GM21360 (cell line): ENCODE measurements at regions not wholly inside any gene's neighbourhood (a gene's known extent, or its start where the extent isn't known, plus 50 kb on each side); places are given as distances from the start of the nearest gene placed in this dataset.

ENCODE experiments used
- ATAC-seq: cut with Tn5 transposase; IDR thresholded peaks from one replicate; pipeline ENCODE4 v1.9.1; 2021; ENCODE audit warnings: mild to moderate bottlenecking, moderate library complexity; ENCODE audit not compliant: unreplicated experiment

DNA sequence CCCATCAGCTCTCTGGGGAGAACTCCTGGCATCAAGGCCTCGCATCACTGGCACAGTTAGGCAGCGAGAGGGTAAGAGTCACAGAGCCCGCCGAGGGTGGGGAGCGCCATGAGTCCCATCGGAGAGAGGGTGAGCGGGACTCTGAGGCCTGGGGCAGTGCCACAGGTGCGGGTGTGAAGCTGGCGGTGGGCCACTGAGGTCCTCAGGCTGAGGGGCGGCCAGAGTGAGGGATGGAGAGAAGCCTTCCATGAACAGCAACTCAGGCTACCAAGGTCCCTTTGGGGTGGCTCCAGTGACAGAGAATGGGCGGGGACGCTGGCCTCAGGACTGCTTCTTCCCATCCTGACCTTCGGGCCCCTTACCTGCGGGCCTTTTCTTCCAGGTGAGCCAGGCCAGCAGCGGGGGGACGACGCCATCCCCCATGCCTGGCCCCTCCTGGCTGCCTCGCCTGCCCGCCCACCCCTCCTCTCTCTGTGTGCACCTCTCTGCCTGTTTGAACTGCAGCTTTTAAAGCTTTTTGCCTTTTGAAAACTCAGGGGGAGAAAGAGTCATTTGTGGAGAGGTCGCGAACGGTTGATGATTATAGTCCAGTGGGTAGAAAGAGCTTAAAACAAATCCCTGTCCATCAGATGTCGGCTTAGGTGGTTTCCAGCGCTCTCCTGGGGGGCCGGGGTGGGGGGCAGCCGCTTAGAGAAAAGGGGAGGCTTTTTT is 149.3 kb upstream of the GSE1 start:
- ATAC-seq: no peak

DNA sequence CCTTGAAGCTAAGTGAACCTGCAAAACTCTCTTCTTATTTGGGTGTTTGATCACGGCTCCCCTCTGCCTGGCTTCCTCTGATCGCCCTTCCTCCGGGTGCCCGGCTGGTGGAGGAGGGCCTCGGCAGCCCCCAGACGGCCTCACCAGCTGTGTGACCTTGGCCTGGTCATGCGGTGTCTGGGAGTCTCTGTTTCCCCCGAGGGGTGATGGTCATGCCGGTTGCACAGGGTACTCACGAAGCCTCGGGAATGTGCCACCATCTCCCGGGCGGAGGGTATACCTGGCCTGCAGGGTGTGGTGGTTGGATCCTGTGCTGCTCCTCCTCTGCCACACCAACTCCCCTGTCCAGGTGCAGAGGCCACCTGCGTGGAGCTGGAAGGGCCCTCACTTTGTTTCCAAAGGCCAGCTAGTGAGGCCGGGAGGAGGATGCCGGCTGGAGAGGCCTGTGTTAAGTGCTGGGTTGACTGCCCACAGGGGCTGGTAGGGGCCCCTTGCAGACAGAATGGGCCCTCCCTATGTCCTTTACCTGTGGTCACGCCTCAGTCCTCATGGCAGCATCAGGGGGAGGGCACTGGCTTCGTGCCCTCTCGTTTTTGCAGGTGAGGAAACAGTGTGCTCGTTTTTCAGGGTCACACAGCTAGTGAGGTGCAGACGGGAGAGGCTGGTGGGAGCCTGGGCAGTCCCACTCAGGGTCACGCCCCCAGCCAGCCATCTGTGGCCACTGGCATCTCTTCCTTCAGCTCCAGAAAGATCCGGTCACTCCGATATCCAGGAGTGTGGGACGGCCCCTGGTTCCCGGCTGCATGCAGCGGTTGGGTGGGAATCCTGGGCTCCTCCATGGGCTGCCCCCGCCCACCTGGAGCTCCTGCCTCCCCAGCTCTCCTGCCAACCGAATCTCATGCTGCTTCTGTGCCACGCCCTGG is 148.5 kb upstream of the GSE1 start:
- ATAC-seq: no peak

DNA sequence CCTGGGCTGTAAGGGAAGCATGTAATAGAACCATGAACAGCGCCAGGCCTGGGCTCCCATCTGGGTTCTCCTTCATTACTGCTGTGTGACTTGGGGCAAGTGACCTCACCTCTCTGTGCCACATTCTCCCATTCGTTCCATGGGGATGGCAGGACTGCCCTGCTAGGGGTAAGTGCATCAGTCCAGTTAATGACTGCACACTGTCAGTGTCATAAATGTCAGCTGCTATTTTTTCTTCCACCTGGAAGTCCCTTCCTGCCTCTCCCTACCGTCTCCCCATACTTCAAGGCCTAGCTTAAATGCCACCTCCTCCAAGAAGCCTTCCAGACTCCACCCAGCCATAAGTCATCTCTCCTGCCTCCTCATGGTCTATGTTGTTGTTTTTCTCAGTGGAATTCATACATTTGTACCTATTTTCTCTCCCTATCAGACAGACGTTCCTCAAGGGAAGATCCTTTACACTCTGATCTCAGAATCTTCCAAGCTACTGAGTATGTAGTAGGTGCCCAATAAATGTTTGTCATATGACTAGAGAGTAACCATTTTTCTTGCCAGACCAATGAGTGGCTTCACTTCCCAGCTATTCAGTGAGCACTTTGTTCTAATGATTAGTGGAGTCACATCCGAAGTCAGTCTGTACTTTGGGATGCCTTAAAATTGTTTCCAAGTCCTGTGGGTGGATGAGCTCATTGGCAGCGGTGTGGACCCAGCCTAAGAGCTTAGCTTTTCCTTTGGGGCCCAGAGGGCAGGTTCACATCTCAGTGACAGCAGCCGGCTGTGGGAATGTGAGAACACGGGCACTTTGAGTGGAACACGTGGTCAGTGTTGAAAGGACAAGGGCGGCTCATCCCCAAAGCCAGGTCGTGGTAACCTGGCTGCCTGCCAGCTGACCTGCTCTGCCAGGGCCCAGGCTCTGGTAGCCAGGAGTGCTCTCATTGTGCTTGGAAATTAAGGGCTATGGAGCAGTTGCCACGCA is 147.5 kb upstream of the GSE1 start:
- ATAC-seq: no peak

DNA sequence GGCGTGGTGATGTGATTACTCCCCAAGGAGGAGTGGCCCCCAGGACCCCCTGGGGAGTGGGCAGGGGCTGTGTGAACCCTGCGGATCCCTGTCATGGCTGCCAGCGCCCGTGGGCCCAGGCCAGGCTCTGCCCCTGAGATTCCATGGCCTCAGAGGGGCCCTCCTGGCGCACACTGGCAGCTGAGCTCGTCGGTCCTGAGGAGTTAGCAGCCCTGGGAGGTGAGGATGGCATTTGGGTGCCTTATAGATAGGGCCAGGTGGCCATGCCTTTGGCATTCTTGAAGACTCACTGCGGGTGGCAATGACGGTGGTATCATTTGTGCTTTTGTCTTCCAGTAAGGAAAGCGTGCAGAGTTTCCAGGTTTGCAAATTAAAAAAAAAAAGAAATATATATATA is 146.8 kb upstream of the GSE1 start:
- ATAC-seq: no peak

DNA sequence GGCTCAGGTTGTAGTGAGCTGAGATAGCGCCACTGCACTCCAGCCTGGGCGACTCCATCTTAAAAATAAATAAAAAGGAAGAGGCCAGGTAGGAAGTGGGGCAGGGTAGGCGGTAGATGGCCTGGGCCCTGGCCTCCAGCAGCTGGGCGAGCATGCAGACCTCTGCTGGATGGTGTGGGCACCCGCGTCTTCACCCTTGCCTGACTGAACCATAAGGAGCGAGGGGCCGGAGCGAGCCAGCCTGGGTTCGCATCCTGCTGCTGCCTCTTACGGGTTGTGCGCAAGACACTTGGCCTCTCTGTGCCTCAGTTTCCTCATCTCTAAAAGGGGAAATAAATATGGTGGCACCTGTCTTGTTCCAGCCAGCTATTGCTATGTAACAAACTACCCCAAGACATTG is 146.1 kb upstream of the GSE1 start:
- ATAC-seq: no peak

DNA sequence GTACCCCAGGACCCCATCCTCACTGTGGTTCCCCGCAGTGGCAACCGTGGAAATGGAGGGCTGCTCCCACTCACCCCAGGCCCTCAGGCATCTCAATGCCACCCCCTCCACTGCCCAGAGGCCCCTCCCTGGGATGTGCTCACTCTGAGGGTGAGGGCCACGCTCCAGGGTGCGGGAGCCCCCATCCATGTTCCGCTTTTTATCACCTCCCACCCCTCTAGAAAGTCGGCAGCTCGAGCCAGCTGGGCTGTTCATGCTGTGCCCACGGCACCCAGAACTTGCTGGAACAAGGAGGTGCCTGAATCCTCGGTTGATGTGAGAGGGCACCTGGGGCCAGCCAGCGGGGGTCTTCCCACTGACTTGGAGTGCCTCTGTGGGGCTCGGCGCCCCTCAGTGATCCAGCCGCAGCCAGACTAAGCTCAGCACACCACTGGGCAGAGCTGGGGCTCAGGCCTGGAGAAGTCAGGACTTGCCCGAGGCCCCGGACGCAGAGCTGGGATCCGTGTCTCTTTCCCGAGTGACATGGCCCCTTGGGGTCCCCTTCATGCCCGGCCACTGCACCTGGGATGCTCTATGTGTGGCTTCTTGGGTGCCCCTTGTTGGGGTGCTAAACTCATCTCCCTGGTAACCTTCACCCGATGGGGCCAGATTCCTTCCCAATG is 143.1 kb upstream of the GSE1 start:
- ATAC-seq: no peak

DNA sequence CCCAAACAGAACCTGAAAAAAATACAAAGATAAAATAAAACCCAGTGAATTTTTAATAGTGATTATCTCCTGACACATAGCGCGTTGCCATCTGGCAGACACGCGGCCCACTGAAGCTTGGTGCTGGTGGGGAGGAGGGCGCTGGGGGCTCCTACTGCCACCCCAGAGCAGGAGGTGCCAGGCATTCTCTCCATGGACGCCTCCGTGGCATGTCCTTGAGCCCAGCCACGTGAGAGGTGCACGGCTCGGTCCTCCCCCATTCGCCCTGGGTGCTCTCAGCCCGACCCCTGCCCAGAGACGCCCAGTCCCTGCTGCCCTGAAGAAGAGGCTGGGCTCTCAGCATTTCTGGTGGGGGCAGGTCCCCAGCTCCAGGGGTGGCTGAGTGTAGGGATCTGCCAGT is 142.2 kb upstream of the GSE1 start:
- no peak for ATAC-seq

DNA sequence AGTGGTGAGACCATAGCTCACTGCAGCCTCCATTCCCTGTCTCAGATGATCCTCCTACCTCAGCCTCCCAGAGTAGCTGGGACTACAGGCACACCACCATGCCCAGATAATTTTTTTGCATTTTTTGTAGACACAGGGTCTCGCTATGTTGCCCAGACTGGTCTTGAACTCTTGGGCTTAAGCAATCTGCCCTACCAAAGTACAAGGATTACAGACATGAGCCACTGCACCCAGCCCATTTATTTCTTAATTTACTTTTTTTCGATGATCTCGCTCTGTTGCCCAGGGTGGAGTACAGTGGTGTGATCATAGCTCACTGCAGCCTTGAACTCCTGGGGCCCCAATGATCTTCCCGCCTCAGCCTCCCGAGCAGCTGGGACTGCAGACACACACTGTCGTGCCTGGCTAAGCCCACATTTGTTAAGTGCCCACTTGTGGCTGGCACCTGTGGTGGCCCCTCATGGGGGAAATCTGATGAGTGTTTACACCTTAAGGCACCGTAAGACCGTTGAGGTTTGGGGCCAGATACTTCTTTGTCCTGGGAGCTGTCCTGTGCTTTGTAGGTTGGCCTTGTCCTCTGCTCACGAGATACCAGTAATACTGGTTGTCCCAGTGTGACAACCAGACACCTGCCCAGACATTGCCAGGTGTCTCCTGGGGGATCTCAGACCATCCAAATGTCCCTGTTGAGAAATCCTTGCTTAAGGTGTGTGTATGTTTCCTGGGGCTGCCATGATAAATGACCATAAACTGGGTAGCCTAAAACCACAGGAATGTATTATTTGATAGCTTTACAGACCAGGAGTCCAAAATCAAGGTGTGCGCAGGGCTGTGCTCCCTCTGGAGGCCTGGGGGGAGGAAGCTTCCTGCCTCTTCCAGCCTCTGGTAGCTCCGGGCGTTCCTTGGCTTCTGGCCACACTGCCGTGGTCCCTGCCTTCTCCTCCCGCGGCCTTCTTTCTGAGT is 141.4 kb upstream of the GSE1 start:
- no peak for ATAC-seq

DNA sequence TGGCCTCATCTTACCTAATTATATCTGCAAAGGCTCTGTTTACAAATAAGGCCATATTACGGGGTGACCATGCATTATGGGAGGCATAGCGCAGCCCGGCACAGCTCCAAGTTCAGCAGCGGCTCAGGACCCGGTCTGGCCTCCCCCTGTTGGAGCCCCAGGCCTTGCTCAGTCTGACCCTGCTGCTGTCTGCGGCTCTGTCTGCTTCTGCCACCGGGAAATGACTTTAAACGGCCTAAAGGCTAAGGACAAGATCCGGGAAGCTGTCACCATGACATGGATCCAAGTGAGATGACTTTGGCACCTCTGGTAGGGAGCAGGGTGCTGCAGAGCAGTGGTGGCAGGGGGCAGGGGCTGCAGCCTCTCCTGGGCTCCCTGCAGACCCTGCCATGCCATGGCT is 140.6 kb upstream of the GSE1 start:
- ATAC-seq: no peak

DNA sequence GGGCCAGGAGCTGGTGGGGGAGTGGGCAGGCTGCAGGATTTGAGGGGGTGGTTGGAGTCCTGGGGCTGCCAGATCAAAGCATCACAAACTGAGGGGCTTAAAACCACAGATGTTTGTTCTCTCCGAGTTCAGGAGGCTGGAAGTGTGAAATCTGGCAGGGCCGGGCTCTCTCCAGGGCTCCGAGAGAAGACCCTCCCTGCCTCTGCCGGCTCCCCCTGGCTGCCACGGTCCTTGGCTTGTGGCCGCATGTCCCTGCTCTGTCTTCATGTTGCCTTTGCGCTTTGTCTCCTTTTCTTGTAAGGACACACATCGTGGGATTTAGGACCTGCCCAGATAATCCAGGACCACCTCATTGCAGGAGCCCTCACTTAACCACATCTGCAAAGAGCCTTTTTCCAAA is 139.8 kb upstream of the GSE1 start:
- ATAC-seq: no peak

DNA sequence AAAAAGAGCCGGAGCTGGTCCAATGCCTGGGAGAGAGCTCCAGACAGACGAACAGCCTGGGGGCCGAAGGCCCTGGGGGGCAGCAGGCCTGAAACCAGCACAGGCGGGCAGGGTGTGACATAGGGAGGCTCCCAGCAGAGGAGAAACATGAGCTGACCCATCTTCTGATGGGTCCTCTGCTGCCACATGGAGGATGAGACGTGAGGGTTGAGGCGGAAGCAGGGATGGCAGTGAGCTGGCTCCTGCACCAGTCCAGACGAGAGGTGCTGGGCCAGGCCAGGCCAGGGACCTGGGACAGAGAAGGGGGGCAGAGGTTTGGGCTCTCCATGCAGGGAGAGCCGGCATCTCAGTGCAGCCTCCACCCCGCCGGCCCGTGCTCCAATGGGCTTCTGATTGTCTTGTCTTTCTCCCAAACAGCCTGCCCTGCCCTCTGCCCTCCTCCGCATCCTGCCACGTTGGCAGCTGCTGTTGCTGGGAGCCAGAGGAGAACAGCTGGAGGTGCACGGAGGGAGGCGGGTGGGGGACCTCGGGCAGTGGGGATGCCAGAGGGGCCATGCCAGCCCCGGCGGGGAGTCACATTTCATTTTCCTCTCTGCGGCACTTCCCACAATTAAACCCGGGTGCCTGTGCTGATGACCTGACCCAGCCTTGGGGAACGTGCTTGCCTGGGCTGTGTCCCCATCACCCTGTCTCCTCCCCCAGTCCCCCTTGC is 139.1 kb upstream of the GSE1 start:
- ATAC-seq: no peak

DNA sequence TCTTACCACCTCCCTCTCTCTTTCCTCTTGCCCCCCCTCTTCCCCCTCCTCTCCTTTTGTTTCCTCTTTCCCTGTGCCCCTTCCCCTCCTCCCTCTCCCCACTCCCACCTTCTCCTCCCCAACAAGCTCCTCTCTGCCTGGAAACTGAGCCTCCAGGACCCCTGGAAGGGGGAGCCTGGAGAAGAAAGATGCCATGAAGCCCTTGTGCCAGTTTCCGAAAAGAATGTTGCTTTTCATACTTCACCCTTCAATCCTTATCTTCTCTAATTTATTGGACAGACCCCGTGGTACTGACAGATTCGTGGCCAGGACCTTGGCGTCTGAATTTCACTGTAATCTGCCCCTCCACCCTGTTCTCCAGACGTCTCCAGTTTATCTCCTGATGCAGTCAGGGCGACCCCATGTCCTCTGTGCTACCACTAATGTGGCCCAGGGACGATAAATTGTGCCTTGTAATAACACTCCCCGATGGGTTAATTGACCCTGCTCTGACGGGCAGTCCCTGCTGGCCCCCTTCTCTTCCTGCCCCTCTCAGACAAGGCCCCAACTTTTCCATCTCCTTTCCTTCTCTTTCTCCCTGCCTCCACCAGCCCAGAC is 138.4 kb upstream of the GSE1 start:
- ATAC-seq: no peak

DNA sequence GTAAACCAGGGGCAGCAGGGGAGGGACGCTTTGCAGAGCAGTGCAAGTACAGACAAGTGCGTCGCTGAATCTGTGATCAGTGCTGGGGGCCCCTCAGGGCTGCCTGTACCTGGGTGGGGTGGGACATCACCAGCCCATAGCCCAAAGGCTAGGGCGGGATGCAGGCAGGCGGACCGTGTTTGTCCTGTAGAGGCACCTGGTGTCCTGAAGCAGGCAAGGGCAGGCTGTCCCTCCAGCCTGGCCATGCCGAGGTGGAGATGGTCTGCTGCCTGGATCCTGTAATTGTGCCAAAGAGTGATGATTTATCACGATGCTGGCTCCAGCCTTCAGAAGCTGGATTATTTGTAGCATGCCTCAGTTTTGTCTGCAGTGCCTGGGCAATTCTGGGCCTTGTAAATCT is 137.9 kb upstream of the GSE1 start:
- ATAC-seq: no peak

DNA sequence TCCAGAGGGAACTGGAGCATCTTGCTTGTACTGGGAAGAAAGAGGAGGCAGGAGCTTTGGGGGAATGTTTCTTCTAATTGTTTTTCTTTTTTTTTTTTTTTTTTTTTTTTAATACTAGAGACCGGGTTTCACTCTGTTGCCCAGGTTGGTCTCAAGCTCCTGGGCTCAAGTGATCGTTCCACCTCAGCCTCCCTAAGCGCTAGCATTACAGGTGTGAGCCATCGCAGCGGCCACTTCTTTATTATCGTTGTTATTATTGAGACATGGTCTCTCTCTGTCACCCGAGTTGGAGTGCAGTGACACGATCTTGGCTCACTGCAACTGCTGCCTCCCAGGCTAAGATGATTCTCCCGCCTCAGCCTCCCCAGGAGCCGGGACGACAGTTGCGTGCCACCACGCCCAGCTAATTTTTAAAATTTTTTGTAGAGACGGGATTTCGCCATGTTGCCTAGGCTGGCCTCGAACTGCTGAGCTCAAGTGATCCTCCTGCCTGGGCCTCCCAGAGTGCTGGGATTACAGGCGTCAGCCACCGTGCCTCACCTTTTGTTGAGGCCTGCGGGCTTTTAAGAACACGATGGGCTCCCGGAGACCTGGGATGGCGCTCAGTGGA is 137.3 kb upstream of the GSE1 start:
- ATAC-seq: no peak

DNA sequence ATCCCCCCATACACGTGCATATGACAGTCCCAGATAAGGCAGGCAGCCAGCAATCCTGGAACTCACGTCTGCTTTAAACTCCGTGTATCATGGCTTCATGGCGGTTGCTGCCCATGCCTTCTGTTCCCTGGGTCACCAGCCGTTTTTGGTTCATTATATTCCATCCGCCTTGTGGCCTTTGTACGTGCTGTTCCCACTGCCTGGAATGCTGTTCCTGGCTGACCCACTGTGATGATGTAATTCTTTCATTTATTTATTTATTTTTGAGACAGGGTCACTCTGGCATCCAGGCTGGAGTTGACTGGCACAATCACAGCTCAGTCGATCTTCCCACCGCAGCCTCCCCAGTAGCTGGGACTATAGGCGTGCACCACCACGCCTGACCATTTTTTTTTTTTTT is 136.7 kb upstream of the GSE1 start:
- no peak for ATAC-seq

DNA sequence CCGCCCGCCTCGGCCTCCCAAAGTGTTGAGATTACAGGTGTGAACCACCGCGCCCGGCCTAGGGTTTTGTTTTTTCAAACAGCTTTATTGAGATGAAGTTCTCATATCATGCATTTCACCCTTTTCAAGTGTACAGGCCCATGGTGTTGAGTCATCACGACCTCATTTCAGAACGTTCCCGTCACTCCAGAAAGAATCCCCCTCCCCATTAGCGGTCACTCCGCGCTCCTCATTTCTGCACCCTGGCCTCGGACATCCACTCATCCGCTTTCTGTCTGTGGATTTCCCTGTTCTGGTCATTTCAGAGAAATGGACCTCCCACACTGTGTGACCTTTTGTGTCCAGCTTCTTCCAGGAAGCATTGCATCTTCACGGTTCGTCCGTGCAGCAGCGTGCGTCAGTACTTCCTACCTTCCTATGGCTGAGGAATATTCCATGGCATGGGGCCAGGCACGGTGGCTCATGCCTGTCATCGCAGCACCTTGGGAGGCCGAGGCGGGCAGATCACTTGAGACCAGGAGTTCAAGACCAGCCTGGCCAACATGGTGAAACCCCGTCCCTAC is 135.2 kb upstream of the GSE1 start:
- ATAC-seq: no peak

DNA sequence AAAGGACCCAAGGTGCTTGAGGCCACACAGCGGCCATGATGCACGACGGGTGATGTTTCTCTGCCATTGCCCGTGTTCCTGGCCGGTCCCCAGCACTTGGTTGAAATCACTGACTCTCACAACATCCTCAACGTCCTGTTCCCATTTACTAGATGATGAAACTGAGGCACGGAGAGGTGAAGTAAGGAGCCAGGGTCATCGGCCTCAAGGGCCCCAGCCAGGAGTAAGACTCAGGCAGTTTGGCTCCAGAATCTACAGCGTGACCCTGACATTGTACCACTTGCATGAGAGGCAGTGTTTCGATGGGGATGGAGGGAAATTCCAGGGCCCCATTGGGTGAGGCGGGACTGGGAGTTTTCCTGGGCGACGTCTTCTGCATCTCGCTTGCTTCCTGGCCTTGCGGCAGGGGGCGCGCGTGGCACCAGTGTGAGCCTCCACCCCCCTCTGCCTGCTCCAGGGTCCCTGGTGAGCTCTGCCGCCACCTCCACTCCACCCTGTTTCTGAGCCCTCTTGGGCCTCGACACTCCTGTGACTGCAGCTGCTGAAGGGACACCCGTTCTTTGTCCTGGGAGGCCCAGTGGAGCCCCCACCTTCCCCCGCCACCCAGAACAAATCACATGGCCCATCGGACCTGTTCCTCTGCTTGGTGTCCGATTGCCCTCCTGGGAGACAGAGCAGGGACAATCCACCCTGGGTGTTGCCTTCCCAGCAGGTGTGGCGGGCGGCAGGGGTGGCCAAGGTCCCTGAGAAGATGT is 133.0 kb upstream of the GSE1 start:
- ATAC-seq: no peak
